SW 1271 (cell line): ENCODE measurements at regions not wholly inside any gene's neighbourhood (a gene's known extent, or its start where the extent isn't known, plus 50 kb on each side); places are given as distances from the start of the nearest gene placed in this dataset.

ENCODE experiments used
- DNase-seq, 2 experiments: peaks; one replicate each; lab custom pipeline; 2025; lab: John Stamatoyannopoulos, UW

- DNase-seq: no peak
Measured at GRCh38 chr4:123841447-123842121, 445.0 kb downstream of the SPRY1 start.

- DNase-seq: no peak
Measured at GRCh38 chr4:123843137-123843536, 446.5 kb downstream of the SPRY1 start.

- DNase-seq: no peak
Measured at GRCh38 chr4:123844374-123844773, 447.8 kb downstream of the SPRY1 start.

- DNase-seq: no peak
Measured at GRCh38 chr4:123846092-123846491, 449.5 kb downstream of the SPRY1 start.

- no peak for DNase-seq
Measured at GRCh38 chr4:123846561-123846960, 450.0 kb downstream of the SPRY1 start.

- no peak for DNase-seq
Measured at GRCh38 chr4:123848606-123849005, 452.0 kb downstream of the SPRY1 start.

- no peak for DNase-seq
Measured at GRCh38 chr4:123849495-123849894, 452.9 kb downstream of the SPRY1 start.

- no peak for DNase-seq
Measured at GRCh38 chr4:123851521-123851920, 454.9 kb downstream of the SPRY1 start.

- no peak for DNase-seq
Measured at GRCh38 chr4:123853651-123854050, 457.1 kb downstream of the SPRY1 start.

GRCh38 chr4:123856689-123857545 is 460.3 kb downstream of the SPRY1 start:
- no peak for DNase-seq

- no peak for DNase-seq
Measured at GRCh38 chr4:123858465-123858864, 461.9 kb downstream of the SPRY1 start.

- DNase-seq: no peak
Measured at GRCh38 chr4:123862812-123863211, 466.2 kb downstream of the SPRY1 start.

GRCh38 chr4:123866796-123867195 is 470.2 kb downstream of the SPRY1 start:
- no peak for DNase-seq

- no peak for DNase-seq
Measured at GRCh38 chr4:123867910-123868587, 471.5 kb downstream of the SPRY1 start.

GRCh38 chr4:123869286-123870215 is 473.0 kb downstream of the SPRY1 start:
- no peak for DNase-seq

- DNase-seq: no peak
Measured at GRCh38 chr4:123870216-123870876, 473.8 kb downstream of the SPRY1 start.

GRCh38 chr4:123871341-123871740 is 474.7 kb downstream of the SPRY1 start:
- DNase-seq: no peak

GRCh38 chr4:123874063-123874462 is 477.5 kb downstream of the SPRY1 start:
- no peak for DNase-seq

GRCh38 chr4:123876143-123876542 is 479.5 kb downstream of the SPRY1 start:
- no peak for DNase-seq

GRCh38 chr4:123876671-123877101 is 480.1 kb downstream of the SPRY1 start:
- DNase-seq: no peak

- no peak for DNase-seq
Measured at GRCh38 chr4:123877551-123877950, 481.0 kb downstream of the SPRY1 start.
